MM.1S (cell line): ENCODE measurements at regions not wholly inside any gene's neighbourhood (a gene's known extent, or its start where the extent isn't known, plus 50 kb on each side); places are given as distances from the start of the nearest gene placed in this dataset.

Experiments
- DNase-seq: peaks from one replicate; pipeline ENCODE4 v3.0.0-alpha.2; 2015
- H2AFZ ChIP-seq: fragments of 300-600 bp; sonication (generic); 2 replicates; pipeline ENCODE4 v1.6.0; 2016; ENCODE audit warnings: antibody characterized with exemption, low read length
- H3F3A ChIP-seq: fragments of 300-600 bp; sonication (generic); 2 replicates; pipeline ENCODE4 v1.6.1; 2016; ENCODE audit warnings: mild to moderate bottlenecking, antibody characterized with exemption, low read length, moderate library complexity, mixed read lengths; ENCODE audit not compliant: insufficient read depth
- H3K27ac ChIP-seq: fragments of 300-600 bp; sonication (generic); 2 replicates; pipeline ENCODE4 v1.5.1; 2016; ENCODE audit warnings: mild to moderate bottlenecking, low read length
- H3K27me3 ChIP-seq: fragments of 300-600 bp; sonication (generic); replicated peaks from 2 replicates; pipeline ENCODE4 v1.6.0; 2016; ENCODE audit warnings: low read length; ENCODE audit not compliant: insufficient read depth
- H3K36me3 ChIP-seq: fragments of 300-600 bp; sonication (generic); replicated peaks from 2 replicates; pipeline ENCODE4 v1.6.1; 2016; ENCODE audit warnings: mild to moderate bottlenecking, low read length, mixed read lengths; ENCODE audit not compliant: insufficient read depth
- H3K4me1 ChIP-seq: fragments of 300-600 bp; sonication (generic); 2 replicates; pipeline ENCODE4 v1.6.1; 2016; ENCODE audit warnings: low read length, mixed read lengths
- H3K4me2 ChIP-seq: fragments of 300-600 bp; sonication (generic); 2 replicates; pipeline ENCODE4 v1.6.0; 2016; ENCODE audit warnings: low read depth, low read length
- H3K4me3 ChIP-seq: fragments of 300-600 bp; sonication (generic); 2 replicates; pipeline ENCODE4 v1.5.1; 2016; ENCODE audit warnings: low read length, mixed read lengths
- H3K79me2 ChIP-seq: fragments of 300-600 bp; sonication (generic); 2 replicates; pipeline ENCODE4 v1.6.1; 2016; ENCODE audit warnings: mixed run types, low read length, mixed read lengths
- H3K9ac ChIP-seq: fragments of 300-600 bp; sonication (generic); 2 replicates; pipeline ENCODE4 v1.6.1; 2016; ENCODE audit warnings: low read length, mixed read lengths
- H3K9me2 ChIP-seq: fragments of 300-600 bp; sonication (generic); replicated peaks from 2 replicates; pipeline ENCODE4 v1.6.1; 2016; ENCODE audit warnings: mild to moderate bottlenecking, low read length, mixed read lengths; ENCODE audit not compliant: insufficient read depth
- H3K9me3 ChIP-seq: fragments of 300-600 bp; sonication (generic); replicated peaks from 2 replicates; pipeline ENCODE4 v1.6.1; 2016; ENCODE audit warnings: mild to moderate bottlenecking, low read length, mixed read lengths; ENCODE audit not compliant: insufficient read depth
- H4K20me1 ChIP-seq: fragments of 300-600 bp; sonication (generic); 2 replicates; pipeline ENCODE4 v1.6.1; 2016; ENCODE audit warnings: mild to moderate bottlenecking, low read length, moderate library complexity, mixed read lengths; ENCODE audit not compliant: insufficient read depth
- EZH2 ChIP-seq: fragments of 300-600 bp; sonication (generic); optimal IDR thresholded peaks from 2 replicates; pipeline ENCODE3; 2017; ENCODE audit warnings: low read depth, mild to moderate bottlenecking, antibody characterized with exemption, low read length, mixed read lengths
- EZH2phosphoT487 ChIP-seq: fragments of 300-600 bp; sonication (generic); IDR thresholded peaks from 2 replicates; pipeline ENCODE4 v1.6.1; 2018; ENCODE audit warnings: antibody characterized with exemption, low read length
- TF ChIP-seq, protein P1 (sequence below): fragments of 300-600 bp; sonication (generic); IDR thresholded peaks from 2 replicates; pipeline ENCODE4 v1.5.1; 2016; ENCODE audit warnings: antibody characterized with exemption, low read length, mixed read lengths

DNA sequence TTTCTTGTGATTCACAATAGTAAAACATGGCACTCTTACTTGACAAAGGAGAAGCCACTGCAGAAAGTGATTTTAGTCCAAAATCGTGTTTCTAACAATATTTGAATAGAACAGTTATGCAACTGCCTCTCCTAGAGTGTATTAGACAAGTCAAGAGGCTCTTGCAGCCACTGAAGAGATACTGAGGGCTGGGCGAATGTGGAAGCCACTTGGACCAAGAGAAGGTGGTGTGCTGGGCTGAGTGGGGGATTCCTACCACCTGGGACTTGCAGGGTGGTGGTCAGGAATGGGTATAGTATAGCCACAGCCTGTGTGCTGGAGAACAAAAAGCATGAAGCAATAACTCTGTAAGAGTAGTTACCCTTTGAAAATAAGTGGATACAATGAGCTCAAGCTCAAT, 223.8 kb upstream of the DNAJC19 start:
- TF ChIP-seq EZH2: no peak
- no peak for TF ChIP-seq EZH2phosphoT487
- TF ChIP-seq, protein P1, sequence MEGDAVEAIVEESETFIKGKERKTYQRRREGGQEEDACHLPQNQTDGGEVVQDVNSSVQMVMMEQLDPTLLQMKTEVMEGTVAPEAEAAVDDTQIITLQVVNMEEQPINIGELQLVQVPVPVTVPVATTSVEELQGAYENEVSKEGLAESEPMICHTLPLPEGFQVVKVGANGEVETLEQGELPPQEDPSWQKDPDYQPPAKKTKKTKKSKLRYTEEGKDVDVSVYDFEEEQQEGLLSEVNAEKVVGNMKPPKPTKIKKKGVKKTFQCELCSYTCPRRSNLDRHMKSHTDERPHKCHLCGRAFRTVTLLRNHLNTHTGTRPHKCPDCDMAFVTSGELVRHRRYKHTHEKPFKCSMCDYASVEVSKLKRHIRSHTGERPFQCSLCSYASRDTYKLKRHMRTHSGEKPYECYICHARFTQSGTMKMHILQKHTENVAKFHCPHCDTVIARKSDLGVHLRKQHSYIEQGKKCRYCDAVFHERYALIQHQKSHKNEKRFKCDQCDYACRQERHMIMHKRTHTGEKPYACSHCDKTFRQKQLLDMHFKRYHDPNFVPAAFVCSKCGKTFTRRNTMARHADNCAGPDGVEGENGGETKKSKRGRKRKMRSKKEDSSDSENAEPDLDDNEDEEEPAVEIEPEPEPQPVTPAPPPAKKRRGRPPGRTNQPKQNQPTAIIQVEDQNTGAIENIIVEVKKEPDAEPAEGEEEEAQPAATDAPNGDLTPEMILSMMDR: no peak
- Histone ChIP-seq H3K4me1 (no peaks in the 10 kb centered on the region), H3K27me3 (no peaks in the 10 kb centered on the region), H3K9ac (no peak overlapping the region), H4K20me1 (no peaks in the 10 kb centered on the region), H3K36me3 (no peaks in the 10 kb centered on the region), H3K9me2 (no peaks in the 10 kb centered on the region), H3K79me2 (no peaks in the 10 kb centered on the region), H3K27ac (no peak overlapping the region), H3F3A (no peaks in the 10 kb centered on the region), H3K4me3 (no peak overlapping the region), H2AFZ (no peak overlapping the region), H3K4me2 (no peak overlapping the region), H3K9me3 (no peaks in the 10 kb centered on the region)
- no peak for DNase-seq

DNA sequence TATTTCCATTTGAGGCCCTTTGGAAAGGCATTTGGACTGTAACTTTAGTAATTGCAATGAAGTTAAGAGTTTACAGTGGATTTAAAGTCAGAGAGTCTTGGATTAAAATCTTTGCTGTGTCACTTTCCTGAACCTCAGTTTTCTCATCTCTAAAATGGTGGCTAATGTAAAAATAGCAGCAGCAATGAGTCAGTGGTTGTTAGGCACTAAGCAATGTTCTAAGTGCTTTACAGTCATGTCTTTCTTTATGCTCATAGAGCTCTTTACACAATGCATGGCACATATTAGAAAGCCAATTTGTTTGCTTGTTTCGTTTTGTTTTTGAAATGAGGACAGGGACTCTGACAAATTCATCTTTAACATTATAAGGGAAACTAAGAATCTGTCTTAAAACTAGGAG, 222.7 kb upstream of the DNAJC19 start:
- H3K9me2 ChIP-seq: no peaks in the 10 kb centered on the region
- H3K9ac ChIP-seq: no peak overlapping the region
- no peak overlapping the region for H3K4me2 ChIP-seq
- H3K4me1 ChIP-seq: no peaks in the 10 kb centered on the region
- no peak for DNase-seq
- no peaks in the 10 kb centered on the region for H3K9me3 ChIP-seq
- H4K20me1 ChIP-seq: no peaks in the 10 kb centered on the region
- H3F3A ChIP-seq: no peaks in the 10 kb centered on the region
- H3K36me3 ChIP-seq: no peaks in the 10 kb centered on the region
- no peak overlapping the region for H3K4me3 ChIP-seq
- H3K27ac ChIP-seq: no peak overlapping the region
- H3K27me3 ChIP-seq: no peaks in the 10 kb centered on the region
- H3K79me2 ChIP-seq: no peaks in the 10 kb centered on the region
- no peak overlapping the region for H2AFZ ChIP-seq
- TF ChIP-seq, protein P1: no peak

DNA sequence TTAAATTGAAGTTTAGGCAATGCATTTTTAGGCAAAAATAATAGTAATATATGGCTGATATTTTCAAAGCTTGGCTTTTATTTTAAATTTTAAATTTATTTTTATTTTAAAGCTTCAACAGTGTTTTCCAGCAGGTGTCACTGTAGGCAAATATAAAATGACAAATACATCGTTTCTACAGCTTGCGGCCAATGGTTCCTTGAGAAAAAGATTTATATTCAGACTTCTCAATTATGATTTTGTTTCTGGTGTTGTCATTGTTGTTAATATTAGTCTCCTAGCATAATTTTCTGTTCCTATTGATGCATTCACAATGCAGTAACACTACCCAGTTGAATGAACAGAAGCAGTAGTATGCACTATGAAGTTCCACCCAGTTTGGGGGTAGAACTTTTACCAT, 220.7 kb upstream of the DNAJC19 start:
- TF ChIP-seq EZH2: no peak
- TF ChIP-seq EZH2phosphoT487: no peak
- TF ChIP-seq, protein P1: peak; percentile 38
- Histone ChIP-seq H3K27me3 (no peaks in the 10 kb centered on the region), H3K36me3 (no peaks in the 10 kb centered on the region), H2AFZ (no peak overlapping the region), H3K79me2 (no peaks in the 10 kb centered on the region), H3K9ac (no peak overlapping the region), H3K4me3 (no peak overlapping the region), H3K4me2 (no peak overlapping the region), H3K4me1 (no peaks in the 10 kb centered on the region), H3K9me3 (no peaks in the 10 kb centered on the region), H3K27ac (no peak overlapping the region), H4K20me1 (no peaks in the 10 kb centered on the region), H3F3A (no peaks in the 10 kb centered on the region), H3K9me2 (no peaks in the 10 kb centered on the region)
- DNase-seq: peak; percentile 43
